ENCODE measurements at regions not wholly inside any gene's neighbourhood (a gene's known extent, or its start where the extent isn't known, plus 50 kb on each side); places are given as distances from the start of the nearest gene placed in this dataset.

- no peak for TF ChIP-seq CTCF (IDR thresholded peaks at IDR 0.05; ENCODE audit: insufficient read depth, low read length)
- DNase-seq (ENCODE audit: low read depth), result no peak
- H3K4me3 ChIP-seq (ENCODE audit: low read depth, low read length), result no peak overlapping the region
Observed at GRCh38 chr3:1848935-1849334, 249.7 kb upstream of the CNTN4 start.

GRCh38 chr3:1852950-1853349, 245.7 kb upstream of the CNTN4 start:
- no peak for DNase-seq (ENCODE audit: low read depth)
- H3K4me3 ChIP-seq (ENCODE audit: low read depth, low read length), result no peak overlapping the region
- no peak for TF ChIP-seq CTCF (IDR thresholded peaks at IDR 0.05; ENCODE audit: insufficient read depth, low read length)

GRCh38 chr3:1855841-1856240, 242.8 kb upstream of the CNTN4 start:
- no peak for DNase-seq (ENCODE audit: low read depth)
- TF ChIP-seq CTCF (IDR thresholded peaks at IDR 0.05; ENCODE audit: insufficient read depth, low read length), result no peak
- H3K4me3 ChIP-seq (ENCODE audit: low read depth, low read length), result no peak overlapping the region

- TF ChIP-seq CTCF (IDR thresholded peaks at IDR 0.05; ENCODE audit: insufficient read depth, low read length), result no peak
- no peak for DNase-seq (ENCODE audit: low read depth)
- no peak overlapping the region for H3K4me3 ChIP-seq (ENCODE audit: low read depth, low read length)
Observed at GRCh38 chr3:1870738-1871137, 227.9 kb upstream of the CNTN4 start.

GRCh38 chr3:1883534-1883933, 215.1 kb upstream of the CNTN4 start:
- H3K4me3 ChIP-seq (ENCODE audit: low read depth, low read length), result no peak overlapping the region
- DNase-seq (ENCODE audit: low read depth), result no peak

GRCh38 chr3:1892459-1892858, 206.2 kb upstream of the CNTN4 start:
- no peak overlapping the region for H3K4me3 ChIP-seq (ENCODE audit: low read depth, low read length)
- TF ChIP-seq CTCF (IDR thresholded peaks at IDR 0.05; ENCODE audit: insufficient read depth, low read length), result no peak
- DNase-seq (ENCODE audit: low read depth), result no peak

More at GRCh38 chr3:1883534-1883933, 215.1 kb upstream of the CNTN4 start:
- TF ChIP-seq CTCF (IDR thresholded peaks at IDR 0.05; ENCODE audit: insufficient read depth, low read length), result no peak

- TF ChIP-seq CTCF (IDR thresholded peaks at IDR 0.05; ENCODE audit: insufficient read depth, low read length), result no peak
- H3K4me3 ChIP-seq (ENCODE audit: low read depth, low read length), result no peak overlapping the region
Observed at GRCh38 chr3:1902416-1902815, 196.2 kb upstream of the CNTN4 start.

More at GRCh38 chr3:1902416-1902815, 196.2 kb upstream of the CNTN4 start:
- no peak for DNase-seq (ENCODE audit: low read depth)
